HepG2 (cell line): ENCODE measurements at regions not wholly inside any gene's neighbourhood (a gene's known extent, or its start where the extent isn't known, plus 50 kb on each side); places are given as distances from the start of the nearest gene placed in this dataset.

Source experiments
- ATAC-seq: fragments of 200-7000 bp; cut with Tn5 transposase; 3 replicates; pipeline ENCODE4 v1.9.1; 2020; ENCODE audit warnings: mild to moderate bottlenecking, moderate library complexity
- BruUV-seq: library from RNA; stranded (reverse); fragments of 400-500 nt; replicated peaks from 2 replicates; lab custom pipeline; 2021; lab: Mats Ljungman, UMichigan
- CTCF ChIA-PET: fragments of 300-600 bp; formaldehyde crosslinking; extraction: SDS; loops from one replicate; lab custom pipeline; 2021; ENCODE audit warnings: low total read pairs, inconsistent platforms, low intra/inter-chr PET ratio; lab: Yijun Ruan, JAX
- POLR2A ChIA-PET: fragments of 350-600 bp; sonication (Branson Sonifier 250); formaldehyde crosslinking; loops from one replicate; lab custom pipeline; 2020; ENCODE audit warnings: antibody characterized with exemption, inconsistent platforms; lab: Yijun Ruan, JAX
- DNase-seq: peaks from one replicate; pipeline ENCODE4 v3.0.0-alpha.2; 2015; ENCODE audit warnings: low spot score
- FAIRE-seq: peaks from 3 replicates; lab custom pipeline; 2011; peaks lifted over from hg19 to GRCh38; lab: Jason Lieb, UNC
- H2AFZ ChIP-seq: one replicate; pipeline ENCODE4 v1.6.1; 2011; ENCODE audit warnings: low read length, inconsistent platforms
- H3K27ac ChIP-seq: fragments of 300-600 bp; 3 replicates; pipeline ENCODE4 v1.8.0; 2011; ENCODE audit warnings: mixed run types, mild to moderate bottlenecking, mixed read lengths, low read length, inconsistent platforms; ENCODE audit not compliant: insufficient read depth; ENCODE audit errors: extremely low read length
- H3K27me3 ChIP-seq, 2 experiments: fragments of 200-600 bp in 1 of 2; 2 replicates in 1 of 2; 3 replicates in 1 of 2; pipeline versions ENCODE4 v1.6.0 to v1.8.0; 2011; ENCODE audit warnings: low read length in 2 of 2, mild to moderate bottlenecking in 2 of 2, moderate library complexity in 2 of 2, inconsistent platforms in 1 of 2; ENCODE audit not compliant: insufficient read depth in 2 of 2, control insufficient read depth in 1 of 2
- H3K36me3 ChIP-seq, 2 experiments: fragments of 200-600 bp in 1 of 2; replicated peaks in 1 of 2; 2 replicates in 1 of 2; 3 replicates in 1 of 2; pipeline versions ENCODE4 v1.5.1 to v1.8.0; 2011; ENCODE audit warnings: low read length in 2 of 2, inconsistent platforms in 1 of 2; ENCODE audit not compliant: insufficient read depth in 2 of 2, control insufficient read depth in 1 of 2
- H3K4me1 ChIP-seq: 2 replicates; pipeline ENCODE4 v1.5.1; 2012; ENCODE audit warnings: low read length, inconsistent platforms; ENCODE audit not compliant: insufficient read depth
- H3K4me2 ChIP-seq: 2 replicates; pipeline ENCODE4 v1.6.0; 2011; ENCODE audit warnings: low read depth, low read length, inconsistent platforms
- H3K4me3 ChIP-seq, 3 experiments: fragments of 200-600 bp in 1 of 3; sonication (generic), shearing (Covaris generic) in 1 of 3; replicated peaks in 1 of 3; 2 replicates each; pipeline ENCODE4 v1.5.1; 2011 to 2016; ENCODE audit warnings: low read length in 3 of 3, inconsistent platforms in 2 of 3, low read depth in 2 of 3, mild to moderate bottlenecking in 2 of 3, control low read depth in 1 of 3, mixed read lengths in 1 of 3; ENCODE audit not compliant: insufficient read depth in 1 of 3
- H3K79me2 ChIP-seq: one replicate; pipeline ENCODE4 v1.6.1; 2011; ENCODE audit warnings: low read length, inconsistent platforms; ENCODE audit not compliant: insufficient read depth
- H3K9ac ChIP-seq: 2 replicates; pipeline ENCODE4 v1.6.0; 2011; ENCODE audit warnings: mild to moderate bottlenecking, low read depth, low read length, inconsistent platforms; ENCODE audit not compliant: insufficient read depth
- H3K9me3 ChIP-seq: 2 replicates; pipeline ENCODE4 v1.5.1; 2012; ENCODE audit warnings: mild to moderate bottlenecking, low read length
- H4K20me1 ChIP-seq: 2 replicates; pipeline ENCODE4 v1.6.0; 2011; ENCODE audit warnings: inconsistent platforms, mild to moderate bottlenecking, low read length, moderate library complexity; ENCODE audit not compliant: insufficient read depth
- BATF2 ChIP-seq: sonication (generic); formaldehyde crosslinking; IDR thresholded peaks from 2 replicates; pipeline ENCODE4 v1.8.0; 2022; ENCODE audit warnings: mild to moderate bottlenecking, missing genetic modification reagents, moderate library complexity
- DRAP1 ChIP-seq: IDR thresholded peaks from 2 replicates; pipeline ENCODE4 v1.6.1; 2016; ENCODE audit warnings: missing genetic modification reagents, missing compliant biosample characterization
- E2F2 ChIP-seq: sonication (generic); formaldehyde crosslinking; IDR thresholded peaks from 2 replicates; pipeline ENCODE4 v1.4.0; 2020; ENCODE audit warnings: missing genetic modification reagents, borderline replicate concordance
- KDM5A ChIP-seq: fragments of 200-600 bp; sonication (generic); IDR thresholded peaks from 2 replicates; pipeline ENCODE4 v1.7.0; 2018; ENCODE audit warnings: antibody characterized with exemption, mild to moderate bottlenecking, low read length, borderline replicate concordance
- SIN3A ChIP-seq: IDR thresholded peaks from 2 replicates; pipeline ENCODE4 v1.6.1; 2011; ENCODE audit warnings: low read depth, mild to moderate bottlenecking, control low read depth, low read length, borderline replicate concordance
- TMF1 ChIP-seq: sonication (generic); formaldehyde crosslinking; IDR thresholded peaks from 2 replicates; pipeline ENCODE4 v1.8.1; 2022; ENCODE audit warnings: low read depth, missing genetic modification reagents
- YEATS4 ChIP-seq: sonication (generic); formaldehyde crosslinking; IDR thresholded peaks from 2 replicates; pipeline ENCODE4 v1.4.0; 2020; ENCODE audit warnings: missing genetic modification reagents, borderline replicate concordance
- ZMAT3 ChIP-seq: sonication (generic); formaldehyde crosslinking; conservative IDR thresholded peaks from 2 replicates; pipeline ENCODE4 v1.7.0; 2021; ENCODE audit warnings: missing genetic modification reagents
- ZNF282 ChIP-seq: fragments of 450-650 bp; IDR thresholded peaks from 2 replicates; pipeline ENCODE4 v1.6.1; 2018; ENCODE audit not compliant: partially characterized antibody
- ZNF383 ChIP-seq: sonication (generic); formaldehyde crosslinking; IDR thresholded peaks from 2 replicates; pipeline ENCODE4 v1.4.0; 2020; ENCODE audit warnings: missing genetic modification reagents, mild to moderate bottlenecking, borderline replicate concordance
- ZNF432 ChIP-seq: sonication (generic); formaldehyde crosslinking; IDR thresholded peaks from 2 replicates; pipeline ENCODE4 v1.5.0; 2020; ENCODE audit warnings: missing genetic modification reagents, mild to moderate bottlenecking, borderline replicate concordance
- ZNF549 ChIP-seq: sonication (generic); formaldehyde crosslinking; IDR thresholded peaks from 2 replicates; pipeline ENCODE4 v1.5.0; 2020; ENCODE audit warnings: missing genetic modification reagents
- ZNF691 ChIP-seq: sonication (generic); formaldehyde crosslinking; IDR thresholded peaks from 2 replicates; pipeline ENCODE4 v1.4.0; 2020; ENCODE audit warnings: missing genetic modification reagents, low read depth, mild to moderate bottlenecking, borderline replicate concordance
- ZNF75D ChIP-seq: sonication (generic); formaldehyde crosslinking; IDR thresholded peaks from 2 replicates; pipeline ENCODE4 v1.8.1; 2023; ENCODE audit warnings: missing genetic modification reagents, mild to moderate bottlenecking, borderline replicate concordance
- ZNF780A ChIP-seq: sonication (generic); formaldehyde crosslinking; IDR thresholded peaks from 2 replicates; pipeline ENCODE4 v1.8.0; 2022; ENCODE audit warnings: mild to moderate bottlenecking, missing genetic modification reagents, moderate library complexity
- WGBS: methylation state at CpG from one replicate; pipeline ENCODE4 v1.1.6; 2017; ENCODE audit warnings: low lambda C conversion rate; 5-methylcytosine and 5-hydroxymethylcytosine counted together
- in situ Hi-C: cut with HindIII; loops from 2 replicates; pipeline ENCODE4 v1.10.0; 2017; ENCODE audit warnings: low pct_unique_long_range_greater_than_20kb; ENCODE audit not compliant: extremely low pct_ligation_motif_present
- intact Hi-C: fragments of 100-400 bp; cut with micrococcal nuclease; formaldehyde crosslinking; loops from one replicate; pipeline ENCODE4 v1.10.0; 2022; ENCODE audit not compliant: unreplicated experiment

- Histone ChIP-seq H4K20me1 (no peaks in the 10 kb centered on the region), H2AFZ (no peak overlapping the region), H3K9ac (no peak overlapping the region), H3K27me3 (no peaks in the 10 kb centered on the region), H3K4me3 (no peak overlapping the region), H3K9me3 (no peaks in the 10 kb centered on the region), H3K27ac (no peak overlapping the region), H3K4me2 (no peak overlapping the region), H3K79me2 (no peaks in the 10 kb centered on the region), H3K36me3 (no peaks in the 10 kb centered on the region), H3K4me1 (no peaks in the 10 kb centered on the region)
- no TSS peak for BruUV-seq
- no peak for FAIRE-seq
- CTCF ChIA-PET = no interaction called here
- POLR2A ChIA-PET = no interaction called here
- intact Hi-C loops = no loop called here
- no peak for DNase-seq
- TF ChIP-seq YEATS4 (CRISPR knock-in tag) (no peak), TMF1 (CRISPR knock-in tag) (no peak), ZNF780A (CRISPR knock-in tag) (no peak), ZNF75D (CRISPR knock-in tag) (no peak), DRAP1 (CRISPR knock-in tag) (no peak), KDM5A (no peak), ZNF549 (CRISPR knock-in tag) (no peak), ZMAT3 (CRISPR knock-in tag) (no peak), ZNF282 (no peak), SIN3A (no peak), ZNF383 (CRISPR knock-in tag) (no peak), E2F2 (CRISPR knock-in tag) (no peak), BATF2 (CRISPR knock-in tag) (no peak), ZNF691 (no peak), ZNF432 (CRISPR knock-in tag) (no peak)
- no peak for ATAC-seq
- in situ Hi-C loops = no loop called here
- WGBS = 19% methylated on average over 6 of the region's 6 CpGs
Observed at GRCh38 chr4:135184715-135185114, 983.1 kb upstream of the PABPC4L start.
